MG63 (cell line): ENCODE measurements at regions not wholly inside any gene's neighbourhood (a gene's known extent, or its start where the extent isn't known, plus 50 kb on each side); places are given as distances from the start of the nearest gene placed in this dataset.
"Not testable (repeated sequence)": the region's sequence is repeated elsewhere in the genome, so short reads cannot be mapped to it uniquely, and the experiment has no call there.

Experiments
- DNase-seq: peaks from one replicate; pipeline ENCODE4 v3.0.0-alpha.2; 2020
- H3K27me3 ChIP-seq: fragments of 250-450 bp; sonication (Bioruptor Pico); 2 replicates; pipeline ENCODE4 v1.5.1; 2020; ENCODE audit warnings: mild to moderate bottlenecking, moderate library complexity
- H3K36me3 ChIP-seq: fragments of 250-450 bp; sonication (Bioruptor Pico); 2 replicates; pipeline ENCODE4 v1.5.1; 2020; ENCODE audit warnings: mild to moderate bottlenecking, moderate library complexity
- H3K4me3 ChIP-seq: fragments of 250-450 bp; sonication (Bioruptor Pico); 2 replicates; pipeline ENCODE4 v1.5.1; 2020; ENCODE audit warnings: mild to moderate bottlenecking, moderate library complexity
- H3K9me3 ChIP-seq: fragments of 250-450 bp; sonication (Bioruptor Pico); 2 replicates; pipeline ENCODE4 v1.5.1; 2020; ENCODE audit warnings: mild to moderate bottlenecking, moderate library complexity

GRCh38 chr12:108430926-108431325, 84.2 kb upstream of the FICD start:
- Histone ChIP-seq H3K9me3 (no peaks in the 10 kb centered on the region), H3K27me3 (no peaks in the 10 kb centered on the region), H3K36me3 (no peaks in the 10 kb centered on the region), H3K4me3 (no peak overlapping the region)
- DNase-seq = no peak

- no peaks in the 10 kb centered on the region for H3K9me3 ChIP-seq
- H3K4me3 ChIP-seq = no peak overlapping the region
- peak; percentile 65 for DNase-seq
- no peaks in the 10 kb centered on the region for H3K27me3 ChIP-seq
- no peaks in the 10 kb centered on the region for H3K36me3 ChIP-seq
Measured at GRCh38 chr12:108430245-108430644, 84.8 kb upstream of the FICD start.

GRCh38 chr12:108425238-108425795, 86.2 kb upstream of the CMKLR1 start:
- H3K4me3 ChIP-seq = no peak overlapping the region
- no peaks in the 10 kb centered on the region for H3K36me3 ChIP-seq
- DNase-seq = peak; percentile 16
- no peaks in the 10 kb centered on the region for H3K9me3 ChIP-seq
- no peaks in the 10 kb centered on the region for H3K27me3 ChIP-seq

- H3K4me3 ChIP-seq = no peak overlapping the region
- H3K9me3 ChIP-seq = no peaks in the 10 kb centered on the region
- no peaks in the 10 kb centered on the region for H3K36me3 ChIP-seq
- H3K27me3 ChIP-seq = no peaks in the 10 kb centered on the region
- DNase-seq = no peak
Measured at GRCh38 chr12:108424816-108425215, 85.7 kb upstream of the CMKLR1 start.

- Histone ChIP-seq H3K9me3 (no peaks in the 10 kb centered on the region), H3K4me3 (no peak overlapping the region), H3K36me3 (no peaks in the 10 kb centered on the region), H3K27me3 (no peaks in the 10 kb centered on the region)
- no peak for DNase-seq
Measured at GRCh38 chr12:108424026-108424425, 84.9 kb upstream of the CMKLR1 start.

GRCh38 chr12:108423486-108423885, 84.4 kb upstream of the CMKLR1 start:
- no peak for DNase-seq
- no peaks in the 10 kb centered on the region for H3K9me3 ChIP-seq
- H3K4me3 ChIP-seq = no peak overlapping the region
- H3K27me3 ChIP-seq = no peaks in the 10 kb centered on the region
- H3K36me3 ChIP-seq = no peaks in the 10 kb centered on the region

- H3K9me3 ChIP-seq, H3K36me3 ChIP-seq, H3K4me3 ChIP-seq, DNase-seq, H3K27me3 ChIP-seq: not testable (repeated sequence)
Measured at GRCh38 chr12:108421082-108421481, 82.0 kb upstream of the CMKLR1 start.

- H3K9me3 ChIP-seq, H3K36me3 ChIP-seq, DNase-seq, H3K4me3 ChIP-seq, H3K27me3 ChIP-seq: not testable (repeated sequence)
Measured at GRCh38 chr12:108420421-108420820, 81.3 kb upstream of the CMKLR1 start.

GRCh38 chr12:108419949-108420348, 80.8 kb upstream of the CMKLR1 start:
- Histone ChIP-seq H3K9me3 (no peaks in the 10 kb centered on the region), H3K27me3 (no peaks in the 10 kb centered on the region), H3K36me3 (no peaks in the 10 kb centered on the region), H3K4me3 (no peak overlapping the region)
- no peak for DNase-seq

- no peaks in the 10 kb centered on the region for H3K36me3 ChIP-seq
- DNase-seq = no peak
- H3K4me3 ChIP-seq = no peak overlapping the region
- H3K9me3 ChIP-seq = no peaks in the 10 kb centered on the region
- no peaks in the 10 kb centered on the region for H3K27me3 ChIP-seq
Measured at GRCh38 chr12:108418164-108418890, 79.2 kb upstream of the CMKLR1 start.

- Histone ChIP-seq H3K9me3 (no peaks in the 10 kb centered on the region), H3K27me3 (no peaks in the 10 kb centered on the region), H3K4me3 (no peak overlapping the region), H3K36me3 (no peaks in the 10 kb centered on the region)
- DNase-seq = no peak
Measured at GRCh38 chr12:108414021-108414420, 74.9 kb upstream of the CMKLR1 start.

GRCh38 chr12:108410689-108411088, 71.6 kb upstream of the CMKLR1 start:
- DNase-seq = no peak
- H3K36me3 ChIP-seq = no peaks in the 10 kb centered on the region
- no peaks in the 10 kb centered on the region for H3K27me3 ChIP-seq

GRCh38 chr12:108409481-108409880, 70.4 kb upstream of the CMKLR1 start:
- no peak overlapping the region for H3K4me3 ChIP-seq
- no peak for DNase-seq
- no peaks in the 10 kb centered on the region for H3K36me3 ChIP-seq
- H3K27me3 ChIP-seq = no peaks in the 10 kb centered on the region
- H3K9me3 ChIP-seq = no peaks in the 10 kb centered on the region

More at GRCh38 chr12:108410689-108411088, 71.6 kb upstream of the CMKLR1 start:
- no peak overlapping the region for H3K4me3 ChIP-seq
- no peaks in the 10 kb centered on the region for H3K9me3 ChIP-seq

- peak; percentile 22 for DNase-seq
- no peak overlapping the region for H3K4me3 ChIP-seq
- H3K9me3 ChIP-seq = no peaks in the 10 kb centered on the region
- H3K27me3 ChIP-seq = no peaks in the 10 kb centered on the region
- no peaks in the 10 kb centered on the region for H3K36me3 ChIP-seq
Measured at GRCh38 chr12:108403952-108404351, 64.8 kb upstream of the CMKLR1 start.

- no peak overlapping the region for H3K4me3 ChIP-seq
- DNase-seq = no peak
- no peaks in the 10 kb centered on the region for H3K36me3 ChIP-seq
- H3K9me3 ChIP-seq = no peaks in the 10 kb centered on the region
- H3K27me3 ChIP-seq = no peaks in the 10 kb centered on the region
Measured at GRCh38 chr12:108401964-108402363, 62.9 kb upstream of the CMKLR1 start.

GRCh38 chr12:108400900-108401480, 61.9 kb upstream of the CMKLR1 start:
- DNase-seq = no peak
- H3K4me3 ChIP-seq = no peak overlapping the region
- no peaks in the 10 kb centered on the region for H3K36me3 ChIP-seq
- H3K27me3 ChIP-seq = no peaks in the 10 kb centered on the region
- H3K9me3 ChIP-seq = no peaks in the 10 kb centered on the region

GRCh38 chr12:108400481-108400880, 61.4 kb upstream of the CMKLR1 start:
- Histone ChIP-seq H3K9me3 (no peaks in the 10 kb centered on the region), H3K27me3 (no peaks in the 10 kb centered on the region), H3K4me3 (no peak overlapping the region), H3K36me3 (no peaks in the 10 kb centered on the region)
- DNase-seq = no peak

GRCh38 chr12:108400056-108400455, 60.9 kb upstream of the CMKLR1 start:
- Histone ChIP-seq H3K27me3 (no peaks in the 10 kb centered on the region), H3K36me3 (no peaks in the 10 kb centered on the region)
- no peak for DNase-seq

More at GRCh38 chr12:108400056-108400455, 60.9 kb upstream of the CMKLR1 start:
- Histone ChIP-seq H3K4me3 (no peak overlapping the region), H3K9me3 (no peaks in the 10 kb centered on the region)
